Loucy (cell line): ENCODE measurements at regions not wholly inside any gene's neighbourhood (a gene's known extent, or its start where the extent isn't known, plus 50 kb on each side); places are given as distances from the start of the nearest gene placed in this dataset.

ENCODE experiments used
- H2AFZ ChIP-seq: fragments of 200-600 bp; sonication (generic); 2 replicates; pipeline ENCODE4 v1.6.0; 2016; ENCODE audit warnings: antibody characterized with exemption, mild to moderate bottlenecking, low read length, moderate library complexity
- H3F3A ChIP-seq: fragments of 200-600 bp; 2 replicates; pipeline ENCODE4 v1.6.0; 2016; ENCODE audit warnings: antibody characterized with exemption, low read depth, mild to moderate bottlenecking
- H3K27me3 ChIP-seq: fragments of 200-600 bp; sonication (generic); 2 replicates; pipeline ENCODE4 v1.6.1; 2014; ENCODE audit warnings: low read length, mild to moderate bottlenecking; ENCODE audit not compliant: insufficient read depth, poor library complexity, severe bottlenecking
- H3K36me3 ChIP-seq: fragments of 200-600 bp; sonication (generic); 2 replicates; pipeline ENCODE4 v1.6.1; 2016; ENCODE audit warnings: low read length; ENCODE audit not compliant: insufficient read depth
- H3K4me1 ChIP-seq: fragments of 200-600 bp; sonication (generic); 2 replicates; pipeline ENCODE4 v1.5.1; 2014; ENCODE audit warnings: low read length, mild to moderate bottlenecking; ENCODE audit not compliant: insufficient read depth, poor library complexity, severe bottlenecking
- H3K4me2 ChIP-seq: fragments of 200-600 bp; sonication (generic); 2 replicates; pipeline ENCODE4 v1.6.0; 2014; ENCODE audit warnings: antibody characterized with exemption, low read length, low read depth, mild to moderate bottlenecking; ENCODE audit not compliant: poor library complexity, severe bottlenecking
- H3K4me3 ChIP-seq: fragments of 200-600 bp; sonication (generic); 2 replicates; pipeline ENCODE4 v1.5.1; 2014; ENCODE audit warnings: low read length, mild to moderate bottlenecking, mixed read lengths; ENCODE audit not compliant: poor library complexity, severe bottlenecking
- H3K79me2 ChIP-seq: fragments of 200-600 bp; sonication (generic); 2 replicates; pipeline ENCODE4 v1.6.1; 2014; ENCODE audit warnings: low read length; ENCODE audit not compliant: insufficient read depth
- H3K9ac ChIP-seq: fragments of 200-600 bp; sonication (generic); 2 replicates; pipeline ENCODE4 v1.6.0; 2014; ENCODE audit warnings: mild to moderate bottlenecking, low read depth, low read length, moderate library complexity; ENCODE audit not compliant: poor library complexity, severe bottlenecking
- H3K9me2 ChIP-seq: fragments of 200-600 bp; sonication (generic); replicated peaks from 2 replicates; pipeline ENCODE4 v1.6.1; 2016; ENCODE audit warnings: low read depth, low read length, mixed read lengths
- H3K9me3 ChIP-seq: fragments of 200-600 bp; sonication (generic); 2 replicates; pipeline ENCODE4 v1.6.1; 2014; ENCODE audit warnings: mild to moderate bottlenecking, antibody characterized with exemption, low read length, low read depth; ENCODE audit not compliant: insufficient read depth
- H4K20me1 ChIP-seq: fragments of 200-600 bp; sonication (generic); 2 replicates; pipeline ENCODE4 v1.6.0; 2014; ENCODE audit warnings: antibody characterized with exemption, low read length, mild to moderate bottlenecking; ENCODE audit not compliant: insufficient read depth, poor library complexity, severe bottlenecking
- EZH2phosphoT487 ChIP-seq: fragments of 200-600 bp; IDR thresholded peaks from 2 replicates; pipeline ENCODE4 v1.6.1; 2018; ENCODE audit warnings: antibody characterized with exemption, mild to moderate bottlenecking, moderate library complexity, borderline replicate concordance
- TF ChIP-seq, protein P1 (sequence below): fragments of 200-600 bp; sonication (generic); conservative IDR thresholded peaks from 2 replicates; pipeline ENCODE4 v1.5.1; 2014; ENCODE audit warnings: mild to moderate bottlenecking, antibody characterized with exemption, low read length

DNA sequence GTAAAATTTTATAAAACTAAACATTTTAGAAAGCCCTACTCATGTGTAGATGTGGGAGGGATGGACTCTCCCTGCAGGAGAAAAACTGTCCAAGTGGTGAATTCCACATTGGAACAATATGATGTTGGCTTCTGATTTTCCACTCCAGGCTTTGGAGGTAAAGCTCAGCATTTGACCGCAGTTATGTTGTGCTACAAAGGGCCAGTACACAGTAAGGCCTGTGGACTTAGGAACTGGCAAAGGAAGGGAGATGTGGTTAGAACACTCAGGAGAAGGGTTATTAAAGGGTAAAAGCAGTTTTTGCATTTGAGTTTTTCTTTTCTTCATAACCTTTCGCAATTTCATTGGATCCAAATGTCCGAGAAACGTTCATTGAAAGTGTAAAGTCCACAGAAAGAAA lies 150.3 kb upstream of the SASH1 start:
- Histone ChIP-seq H4K20me1 (no peaks in the 10 kb centered on the region), H3F3A (no peaks in the 10 kb centered on the region), H3K9ac (no peak overlapping the region), H3K4me2 (no peak overlapping the region), H3K4me3 (no peak overlapping the region), H2AFZ (no peak overlapping the region), H3K79me2 (no peaks in the 10 kb centered on the region), H3K4me1 (peaks cover 3% of the 10 kb centered on the region), H3K36me3 (no peaks in the 10 kb centered on the region), H3K27me3 (no peaks in the 10 kb centered on the region), H3K9me2 (no peaks in the 10 kb centered on the region), H3K9me3 (no peaks in the 10 kb centered on the region)
- no peak for TF ChIP-seq EZH2phosphoT487
- TF ChIP-seq, protein P1, sequence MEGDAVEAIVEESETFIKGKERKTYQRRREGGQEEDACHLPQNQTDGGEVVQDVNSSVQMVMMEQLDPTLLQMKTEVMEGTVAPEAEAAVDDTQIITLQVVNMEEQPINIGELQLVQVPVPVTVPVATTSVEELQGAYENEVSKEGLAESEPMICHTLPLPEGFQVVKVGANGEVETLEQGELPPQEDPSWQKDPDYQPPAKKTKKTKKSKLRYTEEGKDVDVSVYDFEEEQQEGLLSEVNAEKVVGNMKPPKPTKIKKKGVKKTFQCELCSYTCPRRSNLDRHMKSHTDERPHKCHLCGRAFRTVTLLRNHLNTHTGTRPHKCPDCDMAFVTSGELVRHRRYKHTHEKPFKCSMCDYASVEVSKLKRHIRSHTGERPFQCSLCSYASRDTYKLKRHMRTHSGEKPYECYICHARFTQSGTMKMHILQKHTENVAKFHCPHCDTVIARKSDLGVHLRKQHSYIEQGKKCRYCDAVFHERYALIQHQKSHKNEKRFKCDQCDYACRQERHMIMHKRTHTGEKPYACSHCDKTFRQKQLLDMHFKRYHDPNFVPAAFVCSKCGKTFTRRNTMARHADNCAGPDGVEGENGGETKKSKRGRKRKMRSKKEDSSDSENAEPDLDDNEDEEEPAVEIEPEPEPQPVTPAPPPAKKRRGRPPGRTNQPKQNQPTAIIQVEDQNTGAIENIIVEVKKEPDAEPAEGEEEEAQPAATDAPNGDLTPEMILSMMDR = no peak

GRCh38 chr6:148193063-148193680 lies 149.5 kb upstream of the SASH1 start:
- H3K9me2 ChIP-seq = no peaks in the 10 kb centered on the region
- no peak overlapping the region for H2AFZ ChIP-seq
- no peaks in the 10 kb centered on the region for H3K36me3 ChIP-seq
- H3K27me3 ChIP-seq = no peaks in the 10 kb centered on the region
- no peak overlapping the region for H3K4me2 ChIP-seq
- H3K79me2 ChIP-seq = no peaks in the 10 kb centered on the region
- H3K9me3 ChIP-seq = no peaks in the 10 kb centered on the region
- H4K20me1 ChIP-seq = no peaks in the 10 kb centered on the region
- H3K4me1 ChIP-seq = peaks cover 3% of the 10 kb centered on the region
- TF ChIP-seq, protein P1 = no peak
- TF ChIP-seq EZH2phosphoT487 = no peak
- no peak overlapping the region for H3K4me3 ChIP-seq
- no peak overlapping the region for H3K9ac ChIP-seq
- H3F3A ChIP-seq = no peaks in the 10 kb centered on the region

DNA sequence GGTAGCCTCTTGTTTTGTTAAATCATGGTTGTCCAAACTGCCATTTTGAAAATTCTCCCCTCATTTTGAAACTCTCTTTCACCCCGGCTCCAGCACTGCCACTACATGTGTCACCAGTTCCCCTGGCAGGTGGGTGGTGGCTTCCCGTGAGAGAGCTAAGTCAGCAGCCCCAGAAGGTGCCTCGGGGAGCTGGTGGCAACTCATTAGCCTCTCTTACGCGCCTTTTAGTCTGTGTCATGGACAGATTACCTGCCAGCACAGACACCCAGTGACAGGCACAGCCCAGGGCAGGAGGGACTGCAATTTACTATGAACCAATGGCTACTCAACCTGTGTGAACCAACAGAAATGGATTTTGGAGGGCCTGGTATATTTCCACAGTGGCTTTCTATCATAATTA lies 147.1 kb upstream of the SASH1 start:
- no peaks in the 10 kb centered on the region for H4K20me1 ChIP-seq
- no peaks in the 10 kb centered on the region for H3K9me3 ChIP-seq
- no peaks in the 10 kb centered on the region for H3K36me3 ChIP-seq
- peaks cover 7% of the 10 kb centered on the region for H3K4me1 ChIP-seq
- H3F3A ChIP-seq = no peaks in the 10 kb centered on the region
- no peak overlapping the region for H2AFZ ChIP-seq
- no peaks in the 10 kb centered on the region for H3K79me2 ChIP-seq
- no peaks in the 10 kb centered on the region for H3K27me3 ChIP-seq
- TF ChIP-seq, protein P1 = no peak
- TF ChIP-seq EZH2phosphoT487 = no peak
- H3K4me2 ChIP-seq = no peak overlapping the region
- no peaks in the 10 kb centered on the region for H3K9me2 ChIP-seq
- no peak overlapping the region for H3K9ac ChIP-seq
- no peak overlapping the region for H3K4me3 ChIP-seq
